ENCODE measurements at regions not wholly inside any gene's neighbourhood (a gene's known extent, or its start where the extent isn't known, plus 50 kb on each side); places are given as distances from the start of the nearest gene placed in this dataset.

DNA sequence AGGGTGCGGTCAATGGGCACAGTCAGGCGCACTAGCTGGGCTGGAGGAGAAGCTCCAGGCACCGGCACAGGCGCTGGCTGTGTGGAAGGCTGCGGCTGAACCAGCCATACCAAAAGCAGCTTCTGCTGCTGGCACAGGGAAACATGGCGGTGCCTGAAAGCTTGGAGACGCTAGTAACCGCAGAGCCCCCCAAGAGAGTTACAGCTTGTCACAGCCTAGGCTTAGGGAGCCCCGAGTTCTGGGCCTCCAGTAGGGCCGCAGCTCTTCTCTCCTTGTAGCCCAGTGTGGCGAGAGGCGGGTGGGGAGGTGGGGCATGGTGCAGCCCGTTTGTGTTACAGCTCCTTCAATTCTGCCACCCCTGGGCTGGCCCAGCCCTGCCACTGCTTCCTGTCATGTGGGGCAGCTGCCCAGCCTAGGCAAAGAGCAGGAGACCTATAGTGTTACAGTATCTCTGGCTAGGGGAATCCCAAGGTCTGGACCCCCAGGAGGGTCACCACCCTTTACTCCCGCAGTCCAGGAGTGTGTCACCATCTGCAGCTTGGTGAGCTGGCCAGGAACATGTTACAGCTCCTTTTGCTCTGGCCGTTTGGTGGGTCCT is 58.6 kb upstream of the MANEA start:
- Mint-ChIP-seq H3K36me3 (ENCODE audit: insufficient read depth, unreplicated experiment) (no peaks in the 10 kb centered on the region), H3K27ac (ENCODE audit: low read depth, unreplicated experiment) (no peak overlapping the region), H3K27me3 (ENCODE audit: insufficient read depth, unreplicated experiment) (peaks cover 34% of the 10 kb centered on the region), H3K4me1 (ENCODE audit: insufficient read depth, unreplicated experiment) (no peaks in the 10 kb centered on the region), H3K4me3 (ENCODE audit: unreplicated experiment) (no peak overlapping the region), H3K9me3 (ENCODE audit: unreplicated experiment) (no peaks in the 10 kb centered on the region)
- BruUV-seq (replicated peaks), result no TSS peak
- TF ChIP-seq, protein P1, sequence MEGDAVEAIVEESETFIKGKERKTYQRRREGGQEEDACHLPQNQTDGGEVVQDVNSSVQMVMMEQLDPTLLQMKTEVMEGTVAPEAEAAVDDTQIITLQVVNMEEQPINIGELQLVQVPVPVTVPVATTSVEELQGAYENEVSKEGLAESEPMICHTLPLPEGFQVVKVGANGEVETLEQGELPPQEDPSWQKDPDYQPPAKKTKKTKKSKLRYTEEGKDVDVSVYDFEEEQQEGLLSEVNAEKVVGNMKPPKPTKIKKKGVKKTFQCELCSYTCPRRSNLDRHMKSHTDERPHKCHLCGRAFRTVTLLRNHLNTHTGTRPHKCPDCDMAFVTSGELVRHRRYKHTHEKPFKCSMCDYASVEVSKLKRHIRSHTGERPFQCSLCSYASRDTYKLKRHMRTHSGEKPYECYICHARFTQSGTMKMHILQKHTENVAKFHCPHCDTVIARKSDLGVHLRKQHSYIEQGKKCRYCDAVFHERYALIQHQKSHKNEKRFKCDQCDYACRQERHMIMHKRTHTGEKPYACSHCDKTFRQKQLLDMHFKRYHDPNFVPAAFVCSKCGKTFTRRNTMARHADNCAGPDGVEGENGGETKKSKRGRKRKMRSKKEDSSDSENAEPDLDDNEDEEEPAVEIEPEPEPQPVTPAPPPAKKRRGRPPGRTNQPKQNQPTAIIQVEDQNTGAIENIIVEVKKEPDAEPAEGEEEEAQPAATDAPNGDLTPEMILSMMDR (IDR thresholded peaks at IDR 0.05; ENCODE audit: unreplicated experiment), result no peak
- ChIA-PET CTCF (interaction anchor here (0.5 kb wide), 1 partner anchor 32 kb away, joined by 3 read pairs; no protein-coding TSS in a partner anchor), POLR2A (no interaction called here)
- intact Hi-C loops (cut with micrococcal nuclease), result no loop called here
- DNase-seq (ENCODE audit: unreplicated experiment), result no peak

DNA sequence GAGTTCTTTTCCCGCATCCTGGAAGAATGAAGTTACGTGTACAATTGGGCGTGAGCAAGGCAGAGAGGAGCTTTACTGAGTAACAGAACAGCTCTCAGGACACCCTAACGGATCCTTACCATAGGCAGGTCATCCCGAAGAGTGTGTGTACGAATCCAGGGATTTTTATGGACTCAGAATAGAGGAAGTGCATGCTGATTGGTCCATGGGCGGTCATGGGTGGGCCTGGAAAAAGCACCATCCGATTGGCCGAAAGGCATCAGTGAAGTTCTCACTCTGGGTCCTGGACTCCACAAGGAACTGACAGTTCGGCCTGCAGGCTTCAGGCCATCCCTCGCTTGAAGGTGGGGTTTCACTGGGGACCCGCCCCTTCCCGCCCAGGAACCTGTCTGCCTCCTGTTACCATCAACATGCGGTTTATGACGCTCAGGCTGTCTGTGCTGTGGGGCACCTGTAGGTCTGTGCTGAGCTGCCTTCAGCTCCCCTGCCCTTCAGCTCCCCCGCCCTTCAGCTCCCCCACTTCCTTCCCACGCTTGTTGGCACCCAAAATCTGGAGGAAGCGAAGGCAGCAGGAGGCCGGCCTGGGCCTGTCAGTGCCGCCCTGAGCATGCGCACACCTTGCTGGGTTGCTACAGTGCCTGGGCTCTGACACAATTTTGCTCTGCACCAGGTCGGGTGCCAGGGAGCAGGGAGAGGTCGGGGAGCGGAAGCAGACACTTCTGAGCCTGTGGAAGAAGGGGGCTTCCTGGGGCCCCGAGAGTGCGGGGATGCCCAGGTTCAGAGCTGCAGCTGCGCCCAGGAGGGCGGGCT is 57.9 kb upstream of the MANEA start:
- BruUV-seq (replicated peaks), result no TSS peak
- no peak overlapping the region for H3K4me3 Mint-ChIP-seq (ENCODE audit: unreplicated experiment)
- POLR2A ChIA-PET, result interaction anchor here (0.6 kb wide), 1 partner anchor 600 kb away, joined by 3 read pairs; no protein-coding TSS in a partner anchor

DNA sequence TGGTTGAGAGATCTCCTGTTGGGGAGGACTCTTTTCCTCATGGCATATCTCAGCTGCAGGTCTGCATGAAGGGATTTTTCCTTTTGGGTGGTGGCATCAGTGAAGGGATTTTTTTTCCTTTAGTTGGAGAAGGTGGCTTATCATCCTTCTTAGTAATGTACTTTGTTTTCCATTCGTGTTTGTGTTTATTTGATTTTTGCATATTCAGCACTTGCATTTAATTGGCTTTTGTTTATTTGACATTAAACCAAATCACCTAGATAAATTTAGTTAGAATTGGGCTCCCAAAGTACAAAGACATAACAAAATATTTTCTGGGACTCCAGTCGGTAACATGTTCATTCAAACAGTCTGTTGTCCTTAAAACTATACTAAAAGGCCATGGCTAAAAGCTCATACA is 56.2 kb upstream of the MANEA start:
- H3K9me3 Mint-ChIP-seq (ENCODE audit: unreplicated experiment), result no peaks in the 10 kb centered on the region
- BruUV-seq (replicated peaks), result no TSS peak
- ChIA-PET POLR2A (no interaction called here), CTCF (interaction anchor here (1.3 kb wide), 1 partner anchor 32 kb away, joined by 3 read pairs; no protein-coding TSS in a partner anchor)
- H3K27ac Mint-ChIP-seq (ENCODE audit: low read depth, unreplicated experiment), result no peak overlapping the region
- no peaks in the 10 kb centered on the region for H3K36me3 Mint-ChIP-seq (ENCODE audit: insufficient read depth, unreplicated experiment)
- intact Hi-C loops (cut with micrococcal nuclease), result no loop called here
- TF ChIP-seq, protein P1 (IDR thresholded peaks at IDR 0.05; ENCODE audit: unreplicated experiment), result no peak
- peaks cover 45% of the 10 kb centered on the region for H3K27me3 Mint-ChIP-seq (ENCODE audit: insufficient read depth, unreplicated experiment)
- no peaks in the 10 kb centered on the region for H3K4me1 Mint-ChIP-seq (ENCODE audit: insufficient read depth, unreplicated experiment)
- no peak overlapping the region for H3K4me3 Mint-ChIP-seq (ENCODE audit: unreplicated experiment)
- no peak for DNase-seq (ENCODE audit: unreplicated experiment)

More for the DNA sequence above, 57.9 kb upstream of the MANEA start:
- TF ChIP-seq, protein P1 (IDR thresholded peaks at IDR 0.05; ENCODE audit: unreplicated experiment), result no peak
- no peaks in the 10 kb centered on the region for H3K36me3 Mint-ChIP-seq (ENCODE audit: insufficient read depth, unreplicated experiment)
- intact Hi-C loops (cut with micrococcal nuclease), result no loop called here
- CTCF ChIA-PET, result interaction anchor here (0.5 kb wide), 1 partner anchor 83 kb away, joined by 3 read pairs; no protein-coding TSS in a partner anchor
- no peaks in the 10 kb centered on the region for H3K4me1 Mint-ChIP-seq (ENCODE audit: insufficient read depth, unreplicated experiment)
- H3K9me3 Mint-ChIP-seq (ENCODE audit: unreplicated experiment), result no peaks in the 10 kb centered on the region
- DNase-seq (ENCODE audit: unreplicated experiment), result no peak
- H3K27me3 Mint-ChIP-seq (ENCODE audit: insufficient read depth, unreplicated experiment), result peaks cover 35% of the 10 kb centered on the region
- no peak overlapping the region for H3K27ac Mint-ChIP-seq (ENCODE audit: low read depth, unreplicated experiment)
